ENCODE measurements at regions not wholly inside any gene's neighbourhood (a gene's known extent, or its start where the extent isn't known, plus 50 kb on each side); places are given as distances from the start of the nearest gene placed in this dataset.

DNA sequence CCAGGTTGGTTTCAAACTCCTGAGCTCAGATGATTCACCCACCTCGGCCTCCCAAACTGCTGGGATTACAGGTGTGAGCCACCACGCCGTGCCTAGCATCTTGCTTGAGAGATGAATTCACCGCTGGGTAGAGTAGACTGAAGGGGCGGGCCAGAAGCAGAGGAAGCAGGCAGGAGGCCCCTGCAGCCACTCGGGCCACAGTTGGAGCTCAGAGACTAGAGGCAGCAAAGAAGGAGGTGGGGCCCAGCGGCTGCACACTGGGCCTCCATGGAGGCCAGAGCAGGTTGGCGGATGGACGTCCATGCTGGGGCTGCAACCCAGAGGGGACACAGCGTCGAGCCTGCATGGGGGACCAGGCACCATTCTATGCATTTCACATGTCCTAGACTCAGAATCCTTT lies 88.4 kb upstream of the FGF3 start:
- peaks cover 4% of the 10 kb centered on the region for H3K27me3 ChIP-seq (ENCODE audit: insufficient read depth, low read length)
- no peaks in the 10 kb centered on the region for H3K9me3 ChIP-seq (ENCODE audit: insufficient read depth, low read depth, low read length)
- no peaks in the 10 kb centered on the region for H3K9me3 Mint-ChIP-seq (ENCODE audit: unreplicated experiment)
- H3K4me1 Mint-ChIP-seq (ENCODE audit: low read depth, unreplicated experiment): no peaks in the 10 kb centered on the region
- H3K27me3 Mint-ChIP-seq (ENCODE audit: low read depth, unreplicated experiment): peaks cover 59% of the 10 kb centered on the region
- H2AFZ ChIP-seq (ENCODE audit: low read depth, low read length): no peak overlapping the region
- no peaks in the 10 kb centered on the region for H3K36me3 ChIP-seq (ENCODE audit: insufficient read depth, low read length)
- H3K4me3 Mint-ChIP-seq (ENCODE audit: unreplicated experiment): no peak overlapping the region
- peaks cover 2% of the 10 kb centered on the region for H3K4me1 ChIP-seq (ENCODE audit: insufficient read depth, low read length)
- no peaks in the 10 kb centered on the region for H4K20me1 ChIP-seq (ENCODE audit: insufficient read depth, low read length)
- H3K79me2 ChIP-seq (ENCODE audit: insufficient read depth, low read length): no peaks in the 10 kb centered on the region
- H3K27ac Mint-ChIP-seq (ENCODE audit: unreplicated experiment): no peak overlapping the region
- H3K9ac ChIP-seq (ENCODE audit: low read length): no peak overlapping the region
- H3K27ac ChIP-seq (ENCODE audit: low read depth, low read length): no peak overlapping the region
- H3K36me3 Mint-ChIP-seq (ENCODE audit: low read depth, unreplicated experiment): no peaks in the 10 kb centered on the region
- no peak overlapping the region for H3K4me3 ChIP-seq (ENCODE audit: insufficient read depth, low read depth, low read length)
- DNase-seq (ENCODE audit: low read depth): no peak
- TF ChIP-seq, protein P1, sequence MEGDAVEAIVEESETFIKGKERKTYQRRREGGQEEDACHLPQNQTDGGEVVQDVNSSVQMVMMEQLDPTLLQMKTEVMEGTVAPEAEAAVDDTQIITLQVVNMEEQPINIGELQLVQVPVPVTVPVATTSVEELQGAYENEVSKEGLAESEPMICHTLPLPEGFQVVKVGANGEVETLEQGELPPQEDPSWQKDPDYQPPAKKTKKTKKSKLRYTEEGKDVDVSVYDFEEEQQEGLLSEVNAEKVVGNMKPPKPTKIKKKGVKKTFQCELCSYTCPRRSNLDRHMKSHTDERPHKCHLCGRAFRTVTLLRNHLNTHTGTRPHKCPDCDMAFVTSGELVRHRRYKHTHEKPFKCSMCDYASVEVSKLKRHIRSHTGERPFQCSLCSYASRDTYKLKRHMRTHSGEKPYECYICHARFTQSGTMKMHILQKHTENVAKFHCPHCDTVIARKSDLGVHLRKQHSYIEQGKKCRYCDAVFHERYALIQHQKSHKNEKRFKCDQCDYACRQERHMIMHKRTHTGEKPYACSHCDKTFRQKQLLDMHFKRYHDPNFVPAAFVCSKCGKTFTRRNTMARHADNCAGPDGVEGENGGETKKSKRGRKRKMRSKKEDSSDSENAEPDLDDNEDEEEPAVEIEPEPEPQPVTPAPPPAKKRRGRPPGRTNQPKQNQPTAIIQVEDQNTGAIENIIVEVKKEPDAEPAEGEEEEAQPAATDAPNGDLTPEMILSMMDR (IDR thresholded peaks at IDR 0.05; ENCODE audit: insufficient read depth, low read depth, low read length): no peak
- TF ChIP-seq EZH2 (IDR thresholded peaks at IDR 0.05; ENCODE audit: insufficient read depth, low read length): no peak
- H3K4me2 ChIP-seq (ENCODE audit: low read length): no peak overlapping the region
- no peak for FAIRE-seq

- H3K36me3 Mint-ChIP-seq (ENCODE audit: low read depth, unreplicated experiment): no peaks in the 10 kb centered on the region
- peaks cover 2% of the 10 kb centered on the region for H3K4me1 ChIP-seq (ENCODE audit: insufficient read depth, low read length)
- H3K9ac ChIP-seq (ENCODE audit: low read length): no peak overlapping the region
- H3K4me3 Mint-ChIP-seq (ENCODE audit: unreplicated experiment): no peak overlapping the region
- peaks cover 48% of the 10 kb centered on the region for H3K27me3 Mint-ChIP-seq (ENCODE audit: low read depth, unreplicated experiment)
- no peak overlapping the region for H2AFZ ChIP-seq (ENCODE audit: low read depth, low read length)
- no peak overlapping the region for H3K27ac Mint-ChIP-seq (ENCODE audit: unreplicated experiment)
- DNase-seq (ENCODE audit: low read depth) (no peak), FAIRE-seq (no peak)
- H3K27me3 ChIP-seq (ENCODE audit: insufficient read depth, low read length): peaks cover 4% of the 10 kb centered on the region
- H3K4me1 Mint-ChIP-seq (ENCODE audit: low read depth, unreplicated experiment): no peaks in the 10 kb centered on the region
- H3K9me3 Mint-ChIP-seq (ENCODE audit: unreplicated experiment): no peaks in the 10 kb centered on the region
- TF ChIP-seq EZH2 (IDR thresholded peaks at IDR 0.05; ENCODE audit: insufficient read depth, low read length): no peak
- TF ChIP-seq, protein P1 (IDR thresholded peaks at IDR 0.05; ENCODE audit: insufficient read depth, low read depth, low read length): no peak
- H3K36me3 ChIP-seq (ENCODE audit: insufficient read depth, low read length): no peaks in the 10 kb centered on the region
- H3K27ac ChIP-seq (ENCODE audit: low read depth, low read length): no peak overlapping the region
- no peaks in the 10 kb centered on the region for H4K20me1 ChIP-seq (ENCODE audit: insufficient read depth, low read length)
- H3K79me2 ChIP-seq (ENCODE audit: insufficient read depth, low read length): no peaks in the 10 kb centered on the region
- H3K9me3 ChIP-seq (ENCODE audit: insufficient read depth, low read depth, low read length): no peaks in the 10 kb centered on the region
- H3K4me2 ChIP-seq (ENCODE audit: low read length): no peak overlapping the region
- no peak overlapping the region for H3K4me3 ChIP-seq (ENCODE audit: insufficient read depth, low read depth, low read length)
These were observed 89.5 kb upstream of the FGF3 start for GRCh38 chr11:69908511-69909220.
